Mesendoderm (in vitro differentiated cells): ENCODE measurements at regions not wholly inside any gene's neighbourhood (a gene's known extent, or its start where the extent isn't known, plus 50 kb on each side); places are given as distances from the start of the nearest gene placed in this dataset.

Source experiments
- DNase-seq: peaks from one replicate; pipeline ENCODE4 v3.0.0; 2013
- H2AK5ac ChIP-seq: 2 replicates; pipeline ENCODE4 v1.6.1; 2013; ENCODE audit warnings: low read length, inconsistent platforms
- H2BK120ac ChIP-seq: 2 replicates; pipeline ENCODE4 v1.6.1; 2013; ENCODE audit warnings: low read depth, mild to moderate bottlenecking, low read length, moderate library complexity, mixed read lengths
- H2BK15ac ChIP-seq: replicated peaks from 2 replicates; pipeline ENCODE4 v1.6.1; 2013; ENCODE audit warnings: low read depth, mild to moderate bottlenecking, moderate library complexity
- H2BK5ac ChIP-seq: 2 replicates; pipeline ENCODE4 v1.6.1; 2013; ENCODE audit warnings: low read length, inconsistent platforms
- H3K18ac ChIP-seq: 2 replicates; pipeline ENCODE4 v1.6.1; 2013; ENCODE audit warnings: mild to moderate bottlenecking, low read length, mixed read lengths
- H3K23ac ChIP-seq: one replicate; pipeline ENCODE4 v1.6.1; 2013; ENCODE audit warnings: low read length
- H3K27ac ChIP-seq: 2 replicates; pipeline ENCODE4 v1.5.1; 2013; ENCODE audit warnings: low read depth, mild to moderate bottlenecking, inconsistent platforms, low read length, moderate library complexity
- H3K27me3 ChIP-seq: 2 replicates; pipeline ENCODE4 v1.6.1; 2013; ENCODE audit warnings: low read length, control low read depth, mild to moderate bottlenecking, inconsistent platforms; ENCODE audit not compliant: insufficient read depth, poor library complexity
- H3K36me3 ChIP-seq: 2 replicates; pipeline ENCODE4 v1.6.1; 2013; ENCODE audit warnings: low read length, inconsistent platforms; ENCODE audit not compliant: control insufficient read depth, insufficient read depth
- H3K4ac ChIP-seq: one replicate; pipeline ENCODE4 v1.6.1; 2013; ENCODE audit warnings: low read depth, mild to moderate bottlenecking, low read length, moderate library complexity
- H3K4me1 ChIP-seq: 2 replicates; pipeline ENCODE4 v1.6.1; 2013; ENCODE audit warnings: low read depth, low read length, inconsistent platforms; ENCODE audit not compliant: control insufficient read depth
- H3K4me2 ChIP-seq: 2 replicates; pipeline ENCODE4 v1.6.1; 2013; ENCODE audit warnings: low read length
- H3K4me3 ChIP-seq: 2 replicates; pipeline ENCODE4 v1.5.1; 2013; ENCODE audit warnings: mild to moderate bottlenecking, low read length
- H3K56ac ChIP-seq: one replicate; pipeline ENCODE4 v1.6.1; 2013; ENCODE audit warnings: low read length
- H3K79me1 ChIP-seq: 2 replicates; pipeline ENCODE4 v1.6.1; 2013; ENCODE audit warnings: low read length, inconsistent platforms
- H3K79me2 ChIP-seq: 2 replicates; pipeline ENCODE4 v1.6.1; 2013; ENCODE audit warnings: mild to moderate bottlenecking, low read length; ENCODE audit not compliant: control insufficient read depth, insufficient read depth
- H3K9ac ChIP-seq: 2 replicates; pipeline ENCODE4 v1.6.1; 2013; ENCODE audit warnings: low read length, inconsistent platforms
- H4K5ac ChIP-seq: one replicate; pipeline ENCODE4 v1.6.1; 2013; ENCODE audit warnings: low read length
- H4K8ac ChIP-seq: one replicate; pipeline ENCODE4 v1.6.1; 2013; ENCODE audit warnings: low read depth, mild to moderate bottlenecking, control low read depth, low read length, moderate library complexity
- WGBS: extraction: QIAGEN DNeasy Blood & Tissue Kit; methylation state at CpG from one replicate; pipeline ENCODE4 v1.1.7; 2013; ENCODE audit warnings: low lambda C conversion rate, missing lambda C conversion rate; ENCODE audit not compliant: insufficient coverage; ENCODE audit errors: extremely low coverage; 5-methylcytosine and 5-hydroxymethylcytosine counted together

DNA sequence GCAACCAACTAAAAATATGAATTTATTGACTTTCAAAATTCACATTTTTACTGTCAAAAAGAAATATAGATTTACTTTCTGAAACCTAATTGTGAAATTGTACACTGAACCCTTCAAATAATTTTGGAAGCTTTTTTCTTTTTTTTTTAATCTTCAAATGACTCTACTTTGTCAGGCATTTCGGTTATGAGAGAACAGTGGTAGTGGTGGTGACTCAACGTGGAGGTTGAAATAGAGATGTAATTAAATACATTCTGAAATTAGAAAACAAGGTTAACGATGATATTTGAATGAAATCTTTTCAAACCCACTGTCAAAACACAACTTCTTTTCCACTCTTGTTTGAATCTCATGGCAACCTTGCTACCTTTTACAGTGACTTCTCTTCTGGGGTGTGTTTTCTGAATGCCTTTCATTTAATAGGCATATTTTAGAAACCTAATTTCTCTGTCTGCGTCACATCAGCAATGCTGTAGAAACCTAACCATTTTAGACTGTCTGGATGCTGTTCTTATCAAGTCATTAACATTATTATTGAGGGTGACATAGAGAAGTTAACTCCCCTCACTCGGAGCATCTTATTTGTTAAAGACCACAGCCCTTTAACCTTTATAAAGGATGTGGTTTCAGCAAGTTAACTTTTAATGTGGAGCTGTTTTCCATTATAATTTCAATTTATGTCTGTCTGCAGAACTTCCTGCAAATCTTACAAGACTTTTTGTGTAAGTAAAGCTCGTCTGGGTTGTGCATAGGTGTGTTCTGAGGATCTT lies 136.8 kb downstream of the PCDH7 start:
- H2AK5ac ChIP-seq = no peak overlapping the region
- no peaks in the 10 kb centered on the region for H3K36me3 ChIP-seq
- H2BK5ac ChIP-seq = no peak overlapping the region
- H3K79me1 ChIP-seq = no peaks in the 10 kb centered on the region
- no peak overlapping the region for H2BK120ac ChIP-seq
- no peak overlapping the region for H3K4me3 ChIP-seq
- DNase-seq = no peak
- H3K27me3 ChIP-seq = no peaks in the 10 kb centered on the region
- no peak overlapping the region for H3K56ac ChIP-seq
- H3K9ac ChIP-seq = no peak overlapping the region
- H3K4me1 ChIP-seq = no peaks in the 10 kb centered on the region
- H4K5ac ChIP-seq = no peak overlapping the region
- H3K23ac ChIP-seq = no peak overlapping the region
- no peak overlapping the region for H3K18ac ChIP-seq
- no peak overlapping the region for H2BK15ac ChIP-seq
- no CpG with 5 or more reads among the region's 6 CpGs for WGBS
- no peak overlapping the region for H3K27ac ChIP-seq
- H3K79me2 ChIP-seq = no peaks in the 10 kb centered on the region
- H3K4ac ChIP-seq = no peak overlapping the region
- H4K8ac ChIP-seq = no peak overlapping the region
- no peak overlapping the region for H3K4me2 ChIP-seq

DNA sequence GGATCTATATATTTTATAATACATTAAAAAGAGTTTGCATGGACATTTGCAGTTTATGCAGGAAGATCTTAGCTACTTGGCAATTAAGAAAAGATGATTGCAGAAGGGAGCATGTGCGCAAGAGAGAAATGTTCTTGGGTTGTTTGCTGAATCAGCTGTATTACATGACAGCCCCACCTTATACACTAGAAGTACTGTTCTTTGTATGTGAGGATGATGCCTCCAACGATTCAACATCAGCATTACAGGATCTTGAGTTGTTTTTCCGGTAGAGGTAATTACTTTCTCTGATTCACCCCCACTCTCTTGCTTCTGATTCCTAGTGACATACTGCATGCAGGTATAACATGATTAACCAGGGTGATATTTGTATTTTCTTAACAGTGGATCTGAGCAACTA lies 140.8 kb downstream of the PCDH7 start:
- DNase-seq = no peak
- no peaks in the 10 kb centered on the region for H3K4me1 ChIP-seq
- no peak overlapping the region for H2BK120ac ChIP-seq
- H2BK15ac ChIP-seq = no peak overlapping the region
- H3K4ac ChIP-seq = no peak overlapping the region
- no peak overlapping the region for H2AK5ac ChIP-seq
- no peak overlapping the region for H4K5ac ChIP-seq
- no peak overlapping the region for H3K4me2 ChIP-seq
- H3K4me3 ChIP-seq = no peak overlapping the region
- no peak overlapping the region for H3K23ac ChIP-seq
- no peaks in the 10 kb centered on the region for H3K36me3 ChIP-seq
- no peaks in the 10 kb centered on the region for H3K79me2 ChIP-seq
- H3K9ac ChIP-seq = no peak overlapping the region
- H4K8ac ChIP-seq = no peak overlapping the region
- H2BK5ac ChIP-seq = no peak overlapping the region
- no peak overlapping the region for H3K27ac ChIP-seq
- no CpG with 5 or more reads among the region's 3 CpGs for WGBS
- no peaks in the 10 kb centered on the region for H3K27me3 ChIP-seq
- H3K18ac ChIP-seq = no peak overlapping the region
- no peak overlapping the region for H3K56ac ChIP-seq
- H3K79me1 ChIP-seq = no peaks in the 10 kb centered on the region

DNA sequence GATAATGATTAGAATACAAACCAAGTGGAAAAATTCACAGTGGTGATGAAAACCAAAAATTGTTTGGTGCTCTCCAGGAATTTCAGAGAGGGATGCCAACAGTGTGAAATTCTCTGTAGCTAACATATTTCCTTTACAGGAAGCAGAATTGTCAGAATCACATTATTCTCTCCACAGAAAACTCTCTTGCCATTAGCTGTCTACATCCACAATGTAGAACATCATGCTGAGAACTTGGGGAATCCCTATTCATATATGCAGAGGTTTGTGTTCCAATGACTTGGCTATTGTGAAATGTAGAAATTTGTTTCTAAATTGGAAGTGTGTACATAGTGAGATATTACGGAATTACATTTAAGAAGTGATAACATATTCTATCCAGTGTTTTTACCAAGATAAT lies 142.0 kb downstream of the PCDH7 start:
- H3K9ac ChIP-seq = no peak overlapping the region

DNA sequence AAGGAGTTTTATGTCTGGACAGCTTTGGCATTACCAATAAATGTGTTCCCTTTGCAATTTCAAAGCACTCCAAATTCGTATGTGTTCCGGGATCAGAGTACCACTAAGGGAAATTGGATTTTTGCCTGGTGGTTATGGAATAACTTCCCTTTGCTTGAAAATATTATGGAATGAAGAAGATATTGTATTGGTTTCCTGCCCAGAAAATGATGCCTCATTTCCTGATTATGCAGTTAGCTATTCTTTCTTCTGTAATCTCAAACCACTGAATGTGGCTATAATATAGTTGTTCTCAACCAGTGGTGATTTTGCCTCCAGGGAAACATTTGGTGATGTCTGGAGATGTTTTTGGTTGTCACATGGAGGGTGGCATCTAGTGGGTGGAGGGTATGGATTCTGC lies 142.9 kb downstream of the PCDH7 start:
- H3K36me3 ChIP-seq = no peaks in the 10 kb centered on the region
- H4K5ac ChIP-seq = no peak overlapping the region
- WGBS = no CpG with 5 or more reads among the region's 2 CpGs

More for the DNA sequence above, 142.0 kb downstream of the PCDH7 start:
- Histone ChIP-seq H3K4me2 (no peak overlapping the region), H3K27ac (no peak overlapping the region), H3K27me3 (no peaks in the 10 kb centered on the region), H2AK5ac (no peak overlapping the region), H3K4me1 (no peaks in the 10 kb centered on the region), H3K18ac (no peak overlapping the region), H3K23ac (no peak overlapping the region), H3K4me3 (no peak overlapping the region), H3K79me1 (no peaks in the 10 kb centered on the region), H2BK5ac (no peak overlapping the region), H2BK15ac (no peak overlapping the region), H3K79me2 (no peaks in the 10 kb centered on the region), H4K5ac (no peak overlapping the region), H4K8ac (no peak overlapping the region), H3K56ac (no peak overlapping the region), H2BK120ac (no peak overlapping the region), H3K4ac (no peak overlapping the region), H3K36me3 (no peaks in the 10 kb centered on the region)
- no peak for DNase-seq
- WGBS = no CpG with 5 or more reads among the region's 1 CpG

DNA sequence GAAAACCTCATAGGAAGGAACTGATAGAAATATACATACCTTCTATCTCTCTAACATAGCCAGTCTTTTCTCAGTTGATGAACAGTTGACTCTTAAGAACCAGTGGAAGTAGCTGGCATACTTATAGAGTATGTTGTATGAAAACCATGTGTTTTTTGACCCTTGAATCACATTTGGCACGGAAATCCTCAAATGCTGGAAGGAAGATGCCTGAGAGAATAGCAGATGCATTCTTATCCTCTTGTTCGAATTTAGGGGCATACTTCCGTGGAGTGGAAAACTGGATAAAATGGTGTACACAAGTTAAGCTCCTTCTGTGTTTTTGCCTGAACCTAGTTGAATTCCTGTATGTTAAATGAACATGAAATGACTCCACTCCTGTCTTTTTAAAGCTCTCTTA lies 145.5 kb downstream of the PCDH7 start:
- Histone ChIP-seq H3K4me2 (no peak overlapping the region), H3K9ac (no peak overlapping the region), H3K4me1 (no peaks in the 10 kb centered on the region), H3K4me3 (no peak overlapping the region), H2BK5ac (no peak overlapping the region), H3K79me2 (no peaks in the 10 kb centered on the region), H4K8ac (no peak overlapping the region), H3K27me3 (no peaks in the 10 kb centered on the region), H3K79me1 (no peaks in the 10 kb centered on the region), H2AK5ac (no peak overlapping the region), H4K5ac (no peak overlapping the region), H2BK15ac (no peak overlapping the region), H3K4ac (no peak overlapping the region), H3K36me3 (no peaks in the 10 kb centered on the region), H2BK120ac (no peak overlapping the region), H3K56ac (no peak overlapping the region), H3K23ac (no peak overlapping the region), H3K27ac (no peak overlapping the region), H3K18ac (no peak overlapping the region)
- no peak for DNase-seq
- no CpG with 5 or more reads among the region's 3 CpGs for WGBS

More for the DNA sequence above, 142.9 kb downstream of the PCDH7 start:
- no peaks in the 10 kb centered on the region for H3K27me3 ChIP-seq
- H3K9ac ChIP-seq = no peak overlapping the region
- H3K4ac ChIP-seq = no peak overlapping the region
- H2AK5ac ChIP-seq = no peak overlapping the region
- no peak overlapping the region for H3K4me2 ChIP-seq
- no peak overlapping the region for H3K18ac ChIP-seq
- H3K4me1 ChIP-seq = no peaks in the 10 kb centered on the region
- no peak overlapping the region for H3K4me3 ChIP-seq
- H2BK15ac ChIP-seq = no peak overlapping the region
- H2BK120ac ChIP-seq = no peak overlapping the region
- H3K79me1 ChIP-seq = no peaks in the 10 kb centered on the region
- H2BK5ac ChIP-seq = no peak overlapping the region
- H4K8ac ChIP-seq = no peak overlapping the region
- no peak for DNase-seq
- no peak overlapping the region for H3K56ac ChIP-seq
- H3K23ac ChIP-seq = no peak overlapping the region
- H3K27ac ChIP-seq = no peak overlapping the region
- H3K79me2 ChIP-seq = no peaks in the 10 kb centered on the region

DNA sequence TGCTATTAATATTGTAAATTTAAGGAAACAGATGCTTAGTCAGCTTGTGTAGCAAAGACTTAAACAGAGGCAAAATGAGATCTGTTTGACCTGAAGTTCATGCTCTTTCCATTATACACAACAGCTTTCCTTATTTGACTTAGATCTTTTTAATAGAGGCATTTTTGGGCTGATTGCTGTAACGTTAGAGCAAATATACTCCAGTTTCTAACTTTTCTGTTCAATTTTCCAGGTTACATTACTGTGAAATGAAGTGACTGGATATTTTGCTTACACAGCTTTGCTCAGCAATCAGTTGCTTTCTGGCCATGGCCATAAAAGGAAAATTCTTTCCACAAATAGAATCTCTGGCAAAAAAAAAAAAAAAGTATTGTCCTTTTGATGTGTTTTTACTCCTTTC lies 146.2 kb downstream of the PCDH7 start:
- no peak overlapping the region for H2BK120ac ChIP-seq
- H3K56ac ChIP-seq = no peak overlapping the region
- H3K9ac ChIP-seq = no peak overlapping the region
- no peak overlapping the region for H4K5ac ChIP-seq
- no peak overlapping the region for H3K18ac ChIP-seq
- H3K79me1 ChIP-seq = no peaks in the 10 kb centered on the region
- no peak overlapping the region for H3K4me3 ChIP-seq
- no peaks in the 10 kb centered on the region for H3K27me3 ChIP-seq
- H3K79me2 ChIP-seq = no peaks in the 10 kb centered on the region
- DNase-seq = no peak
- H4K8ac ChIP-seq = no peak overlapping the region
- H3K27ac ChIP-seq = no peak overlapping the region
- H3K4me1 ChIP-seq = no peaks in the 10 kb centered on the region
- no peak overlapping the region for H3K4me2 ChIP-seq
- no peak overlapping the region for H2BK15ac ChIP-seq
- H3K4ac ChIP-seq = no peak overlapping the region
- no peak overlapping the region for H2AK5ac ChIP-seq
- H3K36me3 ChIP-seq = no peaks in the 10 kb centered on the region
- no peak overlapping the region for H2BK5ac ChIP-seq
- no CpG with 5 or more reads among the region's 1 CpG for WGBS
- no peak overlapping the region for H3K23ac ChIP-seq
